Common myeloid progenitor, CD34-positive (primary cell): ENCODE measurements at regions not wholly inside any gene's neighbourhood (a gene's known extent, or its start where the extent isn't known, plus 50 kb on each side); places are given as distances from the start of the nearest gene placed in this dataset.

Source experiments
- CTCF ChIA-PET: fragments of 350-600 bp; sonication (Branson Sonifier 250); formaldehyde crosslinking; loops from one replicate; lab custom pipeline; 2021; ENCODE audit warnings: antibody characterized with exemption; lab: Charles Lee
- POLR2A ChIA-PET: fragments of 350-600 bp; sonication (Branson Sonifier 250); formaldehyde crosslinking; loops from one replicate; lab custom pipeline; 2021; ENCODE audit warnings: antibody characterized with exemption; lab: Charles Lee
- DNase-seq, 3 donors: peaks; one replicate each; pipeline versions ENCODE4 v3.0.0 to v3.0.0-alpha.2; 2013
- H3K27ac ChIP-seq, 2 experiments: 1 replicate in 1 of 2; 2 replicates in 1 of 2; pipeline ENCODE4 v1.7.0; 2013; ENCODE audit warnings: inconsistent platforms in 2 of 2, low read length in 2 of 2, mild to moderate bottlenecking in 2 of 2, low read depth in 1 of 2, moderate library complexity in 1 of 2; ENCODE audit not compliant: severe bottlenecking in 2 of 2, insufficient read depth in 1 of 2, poor library complexity in 1 of 2
- H3K27me3 ChIP-seq, 5 experiments: replicated peaks in 2 of 5; 1 replicate in 3 of 5; 2 replicates in 2 of 5; pipeline versions ENCODE4 v1.6.1 to v1.7.0; 2013; ENCODE audit warnings: low read length in 4 of 5, mild to moderate bottlenecking in 2 of 5, moderate library complexity in 2 of 5, inconsistent platforms in 1 of 5; ENCODE audit not compliant: insufficient read depth in 5 of 5, control insufficient read depth in 4 of 5
- H3K36me3 ChIP-seq, 4 experiments: 1 replicate in 2 of 4; 2 replicates in 2 of 4; pipeline versions ENCODE4 v1.6.1 to v1.7.0; 2013; ENCODE audit warnings: low read length in 3 of 4, control low read depth in 1 of 4, mild to moderate bottlenecking in 1 of 4; ENCODE audit not compliant: control insufficient read depth in 4 of 4, insufficient read depth in 4 of 4
- H3K4me1 ChIP-seq, 4 experiments: 1 replicate in 3 of 4; 2 replicates in 1 of 4; pipeline versions ENCODE4 v1.6.1 to v1.7.1; 2013; ENCODE audit warnings: low read length in 3 of 4, mild to moderate bottlenecking in 3 of 4, control low read depth in 1 of 4, inconsistent platforms in 1 of 4, moderate library complexity in 1 of 4; ENCODE audit not compliant: control insufficient read depth in 4 of 4, insufficient read depth in 4 of 4; ENCODE audit errors: control extremely low read depth in 1 of 4
- H3K4me3 ChIP-seq, 7 experiments: 1 replicate in 4 of 7; 2 replicates in 3 of 7; pipeline versions ENCODE4 v1.5.1 to v1.7.0; 2013; ENCODE audit warnings: mild to moderate bottlenecking in 7 of 7, low read length in 6 of 7, moderate library complexity in 6 of 7, inconsistent platforms in 2 of 7, low read depth in 2 of 7, control low read depth in 1 of 7; ENCODE audit not compliant: insufficient read depth in 4 of 7, control insufficient read depth in 1 of 7; ENCODE audit errors: extremely low read depth in 1 of 7
- H3K9me3 ChIP-seq, 5 experiments: 1 replicate in 4 of 5; 2 replicates in 1 of 5; pipeline versions ENCODE4 v1.6.1 to v1.7.1; 2013; ENCODE audit warnings: low read length in 4 of 5, mild to moderate bottlenecking in 2 of 5, inconsistent platforms in 1 of 5, low read depth in 1 of 5, moderate library complexity in 1 of 5; ENCODE audit not compliant: control insufficient read depth in 4 of 5, insufficient read depth in 2 of 5; ENCODE audit errors: control extremely low read depth in 1 of 5
- WGBS: methylation state at CpG from one replicate; pipeline ENCODE4 v1.1.5; 2013; ENCODE audit not compliant: insufficient coverage; 5-methylcytosine and 5-hydroxymethylcytosine counted together

- DNase-seq = no peak
- WGBS = no CpG with 5 or more reads among the region's 2 CpGs
- POLR2A ChIA-PET = no interaction called here
These were observed 499.8 kb downstream of the SUCLG1 start for GRCh38 chr2:83959266-83959665.

GRCh38 chr2:83956991-83957390 is 502.1 kb downstream of the SUCLG1 start:
- Histone ChIP-seq H3K4me1 (no peaks in the 10 kb centered on the region), H3K36me3 (no peaks in the 10 kb centered on the region), H3K9me3 (no peaks in the 10 kb centered on the region), H3K27me3 (no peaks in the 10 kb centered on the region), H3K4me3 (no peak overlapping the region), H3K27ac (no peak overlapping the region)
- DNase-seq = no peak
- CTCF ChIA-PET = no interaction called here
- WGBS = 97% methylated on average over 2 of the region's 4 CpGs
- POLR2A ChIA-PET = no interaction called here

More at GRCh38 chr2:83959266-83959665, 499.8 kb downstream of the SUCLG1 start:
- no peak overlapping the region for H3K27ac ChIP-seq
- H3K4me3 ChIP-seq = no peak overlapping the region
- no peaks in the 10 kb centered on the region for H3K4me1 ChIP-seq
- no peaks in the 10 kb centered on the region for H3K9me3 ChIP-seq
- CTCF ChIA-PET = no interaction called here
- H3K27me3 ChIP-seq = no peaks in the 10 kb centered on the region
- no peaks in the 10 kb centered on the region for H3K36me3 ChIP-seq

- Histone ChIP-seq H3K27me3 (no peaks in the 10 kb centered on the region), H3K4me1 (no peaks in the 10 kb centered on the region), H3K9me3 (no peaks in the 10 kb centered on the region), H3K27ac (no peak overlapping the region), H3K36me3 (no peaks in the 10 kb centered on the region), H3K4me3 (no peak overlapping the region)
- 60% methylated on average over 1 of the region's 1 CpG for WGBS
- ChIA-PET POLR2A (no interaction called here), CTCF (no interaction called here)
- no peak for DNase-seq
These were observed 505.4 kb downstream of the SUCLG1 start for GRCh38 chr2:83953697-83954096.

DNA sequence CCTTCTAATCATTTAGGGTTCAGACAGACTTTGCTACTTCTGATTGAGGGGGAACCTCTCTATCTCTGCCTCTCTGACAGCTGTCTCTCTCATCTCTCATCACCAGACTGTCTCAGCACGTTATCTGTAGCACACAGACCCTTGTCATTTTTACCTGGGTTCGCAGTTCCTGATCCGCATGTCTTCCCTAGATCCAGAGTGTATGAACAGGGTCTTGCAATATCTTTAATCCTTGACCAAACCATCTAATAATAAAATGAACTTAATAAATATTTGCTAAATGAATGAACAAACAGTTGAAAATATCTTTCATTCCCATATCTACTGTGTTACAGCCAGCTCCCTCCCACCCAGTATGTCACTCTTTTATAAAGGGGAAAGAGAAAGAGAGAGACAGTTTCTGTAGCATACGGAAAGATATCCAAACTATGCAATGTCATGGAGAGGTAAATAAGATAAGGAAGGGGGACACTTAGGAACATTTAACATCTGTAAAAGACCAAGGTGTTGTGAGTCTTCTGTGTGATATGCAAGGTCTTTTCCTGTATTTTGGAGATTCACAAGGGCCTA is 507.6 kb downstream of the SUCLG1 start:
- no peak overlapping the region for H3K4me3 ChIP-seq
- H3K27me3 ChIP-seq = no peaks in the 10 kb centered on the region
- ChIA-PET POLR2A (no interaction called here), CTCF (interaction anchor here (1.4 kb wide), 1 partner anchor 9 kb away, joined by 3 read pairs; no protein-coding TSS in a partner anchor)
- no peak for DNase-seq
- WGBS = 83% methylated on average over 2 of the region's 4 CpGs
- H3K36me3 ChIP-seq = no peaks in the 10 kb centered on the region
- no peaks in the 10 kb centered on the region for H3K4me1 ChIP-seq
- no peaks in the 10 kb centered on the region for H3K9me3 ChIP-seq
- H3K27ac ChIP-seq = no peak overlapping the region

DNA sequence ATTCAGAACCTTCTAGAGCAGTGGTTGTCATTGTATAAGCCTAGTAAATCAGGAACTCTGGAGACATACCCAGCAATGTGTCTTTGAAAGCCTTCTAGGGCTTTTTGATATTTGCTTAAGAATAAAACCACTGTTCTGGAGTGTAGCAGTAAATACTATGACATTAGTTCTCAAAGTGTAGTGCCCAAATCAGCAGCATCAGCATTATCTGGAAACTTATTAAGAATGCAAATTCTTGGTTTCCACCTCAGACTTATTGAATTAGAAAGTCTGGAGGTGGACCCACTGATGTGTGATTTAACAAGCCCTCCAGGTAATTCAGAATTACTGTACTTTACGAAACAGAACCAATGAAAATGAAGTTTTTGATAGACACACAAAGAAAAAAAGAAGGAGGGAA is 509.7 kb downstream of the SUCLG1 start:
- Histone ChIP-seq H3K36me3 (no peaks in the 10 kb centered on the region), H3K27ac (no peak overlapping the region), H3K4me3 (no peak overlapping the region), H3K9me3 (no peaks in the 10 kb centered on the region), H3K4me1 (no peaks in the 10 kb centered on the region), H3K27me3 (no peaks in the 10 kb centered on the region)
- DNase-seq = no peak
- ChIA-PET POLR2A (no interaction called here), CTCF (no interaction called here)
- no CpG with 5 or more reads among the region's 1 CpG for WGBS

GRCh38 chr2:83944191-83944590 is 514.9 kb downstream of the SUCLG1 start:
- no peaks in the 10 kb centered on the region for H3K27me3 ChIP-seq
- no peak overlapping the region for H3K4me3 ChIP-seq
- no peaks in the 10 kb centered on the region for H3K9me3 ChIP-seq
- no peaks in the 10 kb centered on the region for H3K4me1 ChIP-seq
- DNase-seq = no peak
- POLR2A ChIA-PET = no interaction called here
- CTCF ChIA-PET = no interaction called here
- H3K27ac ChIP-seq = no peak overlapping the region
- H3K36me3 ChIP-seq = no peaks in the 10 kb centered on the region
- WGBS = no CpG with 5 or more reads among the region's 3 CpGs

DNA sequence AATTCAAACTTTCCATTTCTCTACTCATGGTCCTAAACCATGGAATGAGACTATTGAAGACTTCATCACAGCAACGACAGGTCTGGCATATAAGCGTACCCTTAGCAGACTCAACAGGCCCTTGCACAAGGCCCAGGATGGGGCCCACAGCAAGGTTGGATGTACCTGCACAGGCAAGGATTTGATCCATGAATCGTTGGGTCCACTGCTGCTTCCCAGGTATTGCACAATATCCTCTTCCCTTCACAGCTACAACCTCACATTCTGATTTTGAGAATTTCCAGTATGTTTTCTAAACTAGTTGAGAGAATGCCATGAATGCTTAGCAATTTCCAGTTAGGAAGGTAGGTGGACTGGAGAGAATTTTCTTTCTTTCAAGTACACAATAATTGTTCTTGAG is 515.8 kb downstream of the SUCLG1 start:
- Histone ChIP-seq H3K4me1 (no peaks in the 10 kb centered on the region), H3K27me3 (no peaks in the 10 kb centered on the region), H3K27ac (no peak overlapping the region), H3K36me3 (no peaks in the 10 kb centered on the region), H3K4me3 (no peak overlapping the region), H3K9me3 (no peaks in the 10 kb centered on the region)
- DNase-seq = no peak
- ChIA-PET POLR2A (no interaction called here), CTCF (no interaction called here)
- WGBS = 86% methylated on average over 2 of the region's 3 CpGs
